HG03159 (cell line): ENCODE measurements at regions not wholly inside any gene's neighbourhood (a gene's known extent, or its start where the extent isn't known, plus 50 kb on each side); places are given as distances from the start of the nearest gene placed in this dataset.

Source experiments
- ATAC-seq: cut with Tn5 transposase; IDR thresholded peaks from one replicate; pipeline ENCODE4 v1.9.1; 2021; ENCODE audit warnings: mild to moderate bottlenecking, moderate library complexity; ENCODE audit not compliant: unreplicated experiment

DNA sequence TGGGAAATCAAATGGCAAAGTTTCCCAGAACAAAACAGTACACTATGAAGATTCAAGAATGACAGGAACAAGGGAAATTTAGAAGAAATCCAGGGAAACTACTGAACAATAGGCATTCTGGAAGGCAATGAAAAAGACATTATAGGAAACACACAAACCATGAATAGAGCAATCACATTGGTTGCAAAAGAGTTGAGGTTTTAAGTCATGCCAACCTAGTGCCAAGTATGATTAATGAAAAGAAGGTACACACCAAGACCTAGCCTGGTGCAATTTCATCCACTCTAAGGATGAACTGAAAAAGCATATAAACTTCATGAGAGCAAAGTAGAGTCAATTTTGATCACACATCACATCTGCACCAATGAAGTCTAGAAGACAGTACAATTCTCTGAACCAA is 326.9 kb downstream of the PDHA2 start:
- ATAC-seq: no peak

DNA sequence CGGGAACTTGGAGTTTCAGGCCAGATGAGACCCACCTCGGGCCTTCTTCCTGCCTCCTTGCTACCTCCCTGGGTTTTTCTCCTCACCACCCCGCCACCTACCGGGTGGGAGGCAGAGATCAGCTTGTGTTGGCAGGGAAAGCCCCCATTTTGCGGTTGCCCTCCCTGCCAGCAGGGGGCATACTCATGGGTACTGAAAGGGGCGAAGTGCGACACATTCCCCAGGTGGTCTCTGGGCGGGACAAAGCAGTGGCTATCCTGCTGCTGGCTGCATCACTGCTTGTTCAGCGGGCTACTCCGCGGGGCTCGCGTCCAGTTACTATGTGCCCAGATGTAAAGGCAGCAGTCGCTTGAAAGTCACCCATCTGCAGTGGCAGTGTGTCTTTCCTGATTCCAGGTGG is 330.3 kb downstream of the PDHA2 start:
- no peak for ATAC-seq

DNA sequence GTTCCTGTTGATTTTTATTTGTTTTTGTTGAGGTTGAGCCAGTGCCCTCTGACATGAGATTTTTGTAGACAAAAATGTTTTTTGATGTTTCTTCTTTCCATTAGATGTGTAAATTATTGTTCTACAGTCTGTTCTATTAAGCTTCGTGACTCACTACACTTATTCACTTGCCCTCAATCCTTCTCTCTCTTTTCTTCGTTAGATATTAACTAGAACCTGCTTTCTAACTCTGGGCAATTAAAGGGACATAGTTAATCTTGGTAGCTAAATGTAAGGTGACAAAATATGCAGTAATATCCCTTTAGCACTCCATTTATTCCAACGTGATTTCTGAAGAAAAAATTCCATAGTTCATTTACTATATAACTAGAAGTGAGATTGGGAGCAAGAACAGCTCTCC is 333.9 kb downstream of the PDHA2 start:
- ATAC-seq: no peak

DNA sequence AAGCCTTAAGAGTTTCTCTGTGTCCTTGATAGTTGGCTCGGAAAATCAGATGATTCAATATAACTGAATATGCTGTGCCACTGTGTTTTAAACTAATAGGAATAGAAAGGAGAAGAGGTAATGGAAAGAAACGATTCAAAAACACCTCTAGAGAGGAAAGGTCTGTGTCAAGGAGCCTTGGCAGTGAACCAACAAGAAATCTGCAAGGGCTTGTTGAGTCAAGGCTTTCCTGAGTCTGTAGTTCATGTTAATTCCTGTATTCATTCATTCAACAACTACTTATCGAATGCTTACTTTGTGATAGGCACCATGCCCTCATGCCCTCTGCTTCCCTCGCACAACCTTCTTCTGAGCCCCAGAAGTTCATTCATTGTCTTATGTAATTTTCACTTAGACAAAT is 336.0 kb downstream of the PDHA2 start:
- no peak for ATAC-seq

DNA sequence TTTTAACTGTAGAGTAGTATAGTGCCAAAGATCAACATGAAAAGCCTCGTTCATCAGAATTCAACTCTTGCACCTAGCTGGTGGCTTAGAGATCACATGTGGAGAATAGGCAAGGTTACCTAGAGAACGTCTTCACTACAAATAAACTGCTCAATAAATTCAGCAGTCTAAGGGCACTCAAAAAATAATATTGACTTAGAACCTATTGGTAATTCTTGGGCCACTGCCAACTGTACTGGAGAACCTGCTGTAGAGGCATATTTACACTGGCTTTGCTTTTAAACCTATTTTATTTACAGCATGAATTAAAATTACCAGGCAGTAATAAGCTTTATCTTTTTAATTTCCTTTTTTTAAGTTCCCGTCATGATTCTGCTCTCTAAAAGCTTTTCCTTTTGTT is 343.7 kb downstream of the PDHA2 start:
- ATAC-seq: no peak

DNA sequence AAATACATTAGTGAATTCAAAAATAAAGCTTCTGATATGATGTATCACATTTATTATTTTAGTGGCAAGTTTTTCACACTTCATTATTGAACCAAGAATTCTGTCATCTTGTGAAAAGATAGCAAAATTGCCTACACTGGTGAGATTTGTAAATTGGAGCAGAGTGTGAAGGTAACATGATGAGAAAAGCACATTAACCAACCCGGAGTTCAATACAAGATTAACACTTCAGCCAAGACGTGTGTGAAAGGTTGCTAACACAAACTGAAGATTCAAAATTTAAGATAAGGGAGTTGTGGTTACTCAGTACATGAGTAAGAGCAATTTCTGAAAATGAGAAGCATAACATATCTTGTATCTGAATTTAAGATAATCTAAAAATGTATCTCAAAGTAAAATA is 346.7 kb downstream of the PDHA2 start:
- no peak for ATAC-seq

DNA sequence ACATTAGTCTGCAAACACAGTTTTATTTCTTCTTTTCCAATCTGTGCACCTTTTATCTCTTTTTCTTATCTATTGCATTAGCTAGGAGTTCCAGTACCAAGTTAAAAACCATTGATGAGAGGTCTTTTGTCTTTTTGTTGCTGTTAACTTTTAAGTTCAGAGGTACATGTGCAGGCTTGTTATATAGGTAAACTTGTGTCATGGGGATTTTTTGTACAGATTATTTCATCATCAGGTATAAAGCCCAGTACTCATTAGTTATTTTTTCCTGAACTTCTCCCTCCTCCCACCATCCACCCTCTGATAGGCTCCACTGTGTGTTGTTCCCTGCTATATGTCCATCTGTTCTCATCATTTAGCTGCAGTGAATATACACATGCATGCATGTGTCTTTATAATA is 349.9 kb downstream of the PDHA2 start:
- no peak for ATAC-seq

DNA sequence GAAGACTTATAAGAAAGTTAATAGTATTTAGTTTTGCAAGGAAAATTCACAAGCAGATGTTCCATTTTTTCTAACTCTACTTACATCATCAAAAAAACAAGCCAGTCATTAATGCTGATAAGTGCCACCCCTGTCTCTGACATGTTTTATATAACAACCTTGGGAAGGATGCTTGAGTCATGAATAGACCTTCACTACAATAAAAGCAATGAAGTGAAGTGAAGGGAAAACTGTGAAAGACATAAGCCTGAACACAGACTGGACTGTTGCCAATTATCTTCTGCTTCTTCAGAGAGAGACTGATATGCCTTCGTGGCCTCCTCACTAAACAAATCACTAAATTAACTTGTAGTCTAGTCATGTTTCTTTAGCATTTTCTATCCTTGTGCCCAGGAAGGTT is 353.2 kb downstream of the PDHA2 start:
- ATAC-seq: no peak

DNA sequence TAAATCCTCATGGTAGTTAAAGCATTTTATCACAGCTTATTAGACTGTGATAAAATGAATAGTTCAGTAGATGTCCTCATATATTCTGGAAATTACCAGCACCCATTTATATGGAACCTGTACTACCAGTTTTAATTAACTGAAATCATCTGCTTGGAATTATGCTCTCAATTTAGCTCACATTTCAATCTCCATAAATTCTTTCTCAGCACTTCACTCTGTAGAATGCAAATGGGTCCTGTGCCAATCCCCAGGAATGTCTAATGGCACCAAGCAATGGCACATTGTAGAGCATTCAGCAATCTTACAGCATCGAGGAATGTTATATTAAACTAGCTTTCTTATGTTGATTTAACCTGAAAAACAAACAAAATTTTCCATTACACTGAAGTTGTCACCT is 355.1 kb downstream of the PDHA2 start:
- no peak for ATAC-seq

DNA sequence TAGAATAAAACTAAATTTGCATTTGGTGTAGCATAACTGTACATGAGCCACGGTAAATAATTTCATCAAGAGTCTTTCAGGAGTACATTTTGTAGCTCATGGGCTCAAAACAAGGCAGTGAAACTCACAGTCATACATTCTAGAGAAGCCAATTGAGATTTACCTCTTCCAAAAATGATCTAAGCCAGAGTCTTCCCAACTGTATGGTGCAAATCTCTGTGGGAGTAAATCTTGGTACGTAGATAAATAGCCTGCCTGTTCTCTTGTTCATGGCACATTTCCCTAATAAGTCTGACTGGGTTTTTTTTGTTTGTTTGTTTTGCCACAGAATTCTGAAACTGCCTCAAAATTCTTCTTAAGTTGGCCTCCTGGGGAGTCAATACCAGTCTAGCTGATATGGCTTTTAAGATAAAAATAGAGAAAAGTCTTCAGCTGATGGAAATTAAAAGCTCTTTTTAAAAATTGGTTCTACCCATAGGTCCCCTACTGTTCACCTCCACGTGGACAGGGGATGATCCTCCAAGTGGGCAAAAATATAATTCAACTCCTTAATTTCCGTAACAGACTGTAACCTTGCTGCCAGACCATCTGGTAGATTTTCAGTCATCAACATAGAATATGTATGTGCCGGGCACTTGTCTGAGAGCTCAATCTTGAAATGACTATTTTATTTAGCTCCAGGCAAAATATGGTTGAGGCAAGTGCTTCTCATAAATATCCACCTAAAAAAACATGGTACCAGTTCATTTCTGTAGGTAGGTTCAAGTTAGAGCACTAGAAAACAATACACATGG is 365.4 kb downstream of the PDHA2 start:
- no peak for ATAC-seq

DNA sequence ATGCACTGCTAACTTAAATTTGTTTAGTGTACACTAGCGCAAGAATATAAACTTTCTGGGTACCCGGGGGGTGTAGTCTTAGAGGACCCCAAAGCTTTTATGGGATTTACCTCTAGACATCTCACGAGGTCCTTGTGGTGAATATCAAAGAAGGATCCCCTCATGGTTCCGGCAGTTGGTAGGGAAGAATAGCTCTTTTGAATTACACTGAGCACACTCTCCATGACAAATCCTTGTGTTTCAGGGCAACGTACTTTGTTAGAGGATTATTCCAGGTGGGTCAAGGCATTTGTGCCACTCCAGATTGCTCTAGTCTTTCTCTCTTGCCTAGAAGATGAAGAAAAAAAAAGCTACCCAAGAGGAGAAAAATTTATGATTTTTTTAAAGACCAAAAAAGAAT is 387.6 kb downstream of the PDHA2 start:
- no peak for ATAC-seq

DNA sequence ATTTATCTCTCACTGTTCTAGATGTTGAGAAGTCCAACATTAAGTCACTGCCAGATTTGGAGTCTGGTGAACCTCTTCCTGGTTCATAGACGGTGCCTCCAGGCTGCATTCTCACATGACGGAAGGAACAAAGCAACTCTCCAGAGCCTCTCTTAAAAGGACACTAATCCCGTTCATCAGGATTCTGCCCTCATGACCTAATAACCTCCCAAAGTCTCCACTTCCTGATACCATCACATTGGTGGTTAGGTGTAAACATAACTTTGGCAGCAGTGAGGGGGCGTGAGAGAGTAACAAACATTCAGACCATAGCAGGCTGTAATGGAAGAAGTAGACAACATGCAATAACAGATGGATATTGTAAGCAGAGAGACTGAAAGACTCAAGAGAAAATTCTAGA is 388.6 kb downstream of the PDHA2 start:
- no peak for ATAC-seq

DNA sequence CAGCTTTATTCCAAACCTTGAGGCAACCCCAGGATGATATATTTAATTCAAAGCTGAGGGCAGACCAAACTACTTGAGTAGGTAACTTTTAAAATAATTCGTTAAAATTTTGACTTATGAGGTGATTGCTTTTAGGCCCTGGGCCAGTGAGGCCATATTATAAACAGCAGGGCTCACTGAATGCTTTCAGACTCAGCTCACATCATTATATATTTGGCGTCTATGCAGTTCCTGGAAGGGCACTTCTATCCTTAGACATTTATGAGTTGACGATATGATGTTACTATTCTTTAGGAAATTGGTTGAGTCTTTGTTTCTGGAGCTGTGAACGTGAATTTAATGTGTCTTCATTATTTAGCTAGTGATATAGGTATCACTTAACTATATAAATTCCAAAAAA is 400.1 kb downstream of the PDHA2 start:
- no peak for ATAC-seq

DNA sequence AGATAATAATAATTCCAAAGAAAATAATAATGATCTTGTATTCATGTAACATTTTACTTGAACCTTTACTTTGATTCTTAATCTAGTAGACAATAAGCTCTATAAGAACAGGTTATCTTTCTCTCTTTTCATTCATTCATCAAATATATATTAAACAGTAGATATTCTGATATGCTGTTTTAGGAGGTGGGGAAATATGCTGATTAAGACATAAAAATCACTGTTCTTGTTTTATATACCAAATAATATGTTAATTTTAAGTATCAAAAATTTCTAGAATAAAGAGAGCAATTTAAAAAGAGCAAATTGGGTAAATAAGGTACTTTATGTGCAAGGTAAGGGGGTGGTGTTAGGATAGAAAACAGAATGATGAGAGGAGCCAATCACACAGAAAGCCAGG is 401.9 kb downstream of the PDHA2 start:
- no peak for ATAC-seq

DNA sequence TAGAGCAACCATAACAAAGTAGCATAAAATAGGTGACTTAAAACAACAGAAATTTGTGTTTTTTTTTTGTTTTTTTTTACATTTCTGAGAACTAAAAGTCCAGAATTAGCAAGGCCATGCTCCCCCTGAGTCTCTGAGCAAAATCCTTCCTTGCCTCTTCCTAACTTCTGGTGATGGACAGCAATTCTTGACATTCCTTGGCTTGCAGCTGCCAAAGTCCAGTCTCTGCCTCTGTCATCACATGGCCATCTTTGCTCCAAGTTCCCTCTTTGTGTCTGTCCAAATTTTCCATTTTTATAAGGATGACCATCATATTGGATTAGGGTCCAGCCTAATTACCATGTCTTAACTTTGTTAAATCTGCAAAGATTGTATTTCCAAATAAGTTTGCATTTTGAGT is 407.2 kb downstream of the PDHA2 start:
- no peak for ATAC-seq

DNA sequence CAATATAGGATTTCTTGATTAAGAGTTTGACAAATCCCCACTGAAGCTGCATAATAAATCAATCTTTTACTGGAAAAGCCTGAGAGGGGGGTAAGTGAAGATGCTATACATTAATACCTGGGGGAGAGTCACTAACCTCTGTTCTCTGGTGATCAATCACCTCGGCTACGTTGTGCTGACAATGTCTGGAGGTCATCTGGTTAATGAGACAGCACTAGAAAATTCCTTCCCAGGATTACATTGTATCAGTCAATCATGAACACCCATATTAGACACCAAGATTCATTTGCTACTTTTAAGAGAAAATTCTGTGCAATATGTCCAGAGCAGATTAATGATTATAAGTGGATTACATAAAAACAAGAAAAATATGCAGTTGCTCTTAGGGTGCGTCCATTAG is 408.3 kb downstream of the PDHA2 start:
- ATAC-seq: no peak

DNA sequence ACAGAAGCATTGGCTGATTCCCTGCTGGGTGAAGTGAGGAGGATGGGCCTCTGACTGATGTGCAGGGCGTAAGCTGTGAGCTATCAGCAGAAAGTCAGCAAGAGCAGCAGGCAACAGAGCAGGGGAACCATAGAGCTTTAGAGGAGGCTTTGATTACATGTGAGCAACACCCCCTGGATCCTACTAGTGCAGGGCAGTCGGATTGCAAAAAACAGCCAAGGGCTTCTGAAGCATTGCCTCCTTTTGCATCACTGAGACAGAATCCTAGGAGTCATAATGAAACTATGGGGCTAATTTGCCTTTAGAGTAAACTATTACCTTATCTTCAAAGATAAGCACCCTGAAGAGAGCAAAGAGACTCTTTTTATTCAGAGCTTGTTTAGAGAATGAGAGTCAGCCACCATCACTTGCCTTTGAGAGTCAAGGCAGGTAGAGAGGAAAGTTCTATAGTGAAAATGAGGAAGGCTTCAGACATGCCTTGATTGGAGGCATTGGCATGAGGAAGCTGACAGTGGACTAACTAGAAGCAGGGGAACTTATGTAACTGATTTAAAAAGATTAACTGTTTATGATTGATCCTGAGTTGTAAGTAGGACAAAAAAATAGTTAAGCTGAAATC is 420.3 kb downstream of the PDHA2 start:
- no peak for ATAC-seq

DNA sequence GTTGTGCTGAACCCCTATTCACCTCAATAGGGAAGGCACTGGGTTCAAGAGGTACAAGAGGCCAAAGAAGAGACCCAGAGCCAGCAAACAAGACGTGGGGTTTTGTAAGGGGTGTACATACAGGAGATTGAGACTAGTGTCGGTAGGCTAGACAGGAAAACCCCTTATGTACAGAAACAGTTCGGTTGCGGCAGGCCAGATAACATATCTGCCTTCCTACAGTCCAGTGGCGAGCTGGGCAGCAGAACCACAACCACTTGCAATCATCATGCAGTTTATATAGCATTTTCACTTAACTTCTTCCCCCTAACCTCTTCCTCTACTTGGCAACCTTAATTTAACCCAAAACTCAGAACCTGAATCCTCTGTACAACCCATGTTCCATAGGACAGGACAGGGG is 422.2 kb downstream of the PDHA2 start:
- no peak for ATAC-seq

DNA sequence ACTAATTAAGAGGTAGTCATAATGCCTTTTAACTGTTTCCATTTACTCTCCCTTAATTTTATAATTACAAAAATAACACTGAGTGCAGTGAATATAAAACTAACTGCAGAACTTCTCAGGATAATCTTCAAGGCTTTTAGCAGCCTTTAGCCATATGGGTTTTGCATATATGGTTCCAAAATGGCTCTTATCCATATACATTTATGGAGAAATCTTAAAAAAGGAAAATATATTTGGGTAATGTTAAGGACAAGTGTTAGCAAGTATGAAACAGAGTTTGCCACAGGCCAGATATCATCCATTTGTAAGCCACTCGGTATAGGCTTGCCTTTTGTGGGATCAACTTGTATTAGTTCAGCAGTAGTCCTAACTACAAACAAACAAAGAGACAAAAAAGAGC is 423.4 kb downstream of the PDHA2 start:
- ATAC-seq: no peak

DNA sequence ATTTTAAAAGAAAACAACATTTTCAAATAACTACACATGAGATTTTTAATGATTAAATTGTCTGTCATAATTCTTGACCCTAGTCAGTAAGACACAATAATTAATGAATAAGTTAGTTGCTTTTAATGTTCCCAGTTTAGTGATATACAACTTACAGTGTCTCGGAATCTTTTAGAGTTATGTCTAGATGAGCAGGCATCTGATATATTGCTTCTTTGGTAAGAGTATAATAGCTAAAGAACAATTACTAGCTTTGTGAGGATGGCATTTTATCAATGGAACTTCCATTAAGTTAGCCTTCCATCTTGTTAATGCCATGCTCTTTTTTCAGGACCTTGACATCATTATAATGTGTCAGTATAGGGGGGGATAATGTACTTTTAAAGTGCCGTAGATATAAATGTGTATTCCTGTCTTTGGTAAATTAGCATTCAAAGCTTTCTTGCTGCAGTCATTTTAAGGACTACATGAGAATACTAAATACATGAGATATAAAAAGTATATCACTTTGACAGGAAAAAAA is 425.1 kb downstream of the PDHA2 start:
- ATAC-seq: no peak

DNA sequence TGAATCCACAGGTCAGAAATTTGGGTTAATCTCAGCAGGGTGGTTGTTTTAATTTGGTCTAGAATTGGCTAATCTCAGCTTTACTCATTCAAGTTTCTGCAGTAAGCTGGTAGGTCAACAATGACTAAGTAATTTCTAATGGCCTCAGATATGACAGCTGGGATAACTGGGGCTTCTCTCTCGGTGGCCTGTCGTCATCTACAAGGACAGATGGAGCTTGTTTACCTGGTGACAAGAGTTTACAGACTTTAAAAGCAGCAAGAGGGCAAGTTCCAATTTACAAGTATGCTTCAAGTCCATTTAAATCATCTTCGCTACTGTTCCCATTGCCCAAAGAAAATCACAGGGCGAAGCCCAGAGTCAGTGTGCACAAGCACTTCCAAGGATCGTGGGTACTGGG is 453.9 kb downstream of the PDHA2 start:
- ATAC-seq: no peak

DNA sequence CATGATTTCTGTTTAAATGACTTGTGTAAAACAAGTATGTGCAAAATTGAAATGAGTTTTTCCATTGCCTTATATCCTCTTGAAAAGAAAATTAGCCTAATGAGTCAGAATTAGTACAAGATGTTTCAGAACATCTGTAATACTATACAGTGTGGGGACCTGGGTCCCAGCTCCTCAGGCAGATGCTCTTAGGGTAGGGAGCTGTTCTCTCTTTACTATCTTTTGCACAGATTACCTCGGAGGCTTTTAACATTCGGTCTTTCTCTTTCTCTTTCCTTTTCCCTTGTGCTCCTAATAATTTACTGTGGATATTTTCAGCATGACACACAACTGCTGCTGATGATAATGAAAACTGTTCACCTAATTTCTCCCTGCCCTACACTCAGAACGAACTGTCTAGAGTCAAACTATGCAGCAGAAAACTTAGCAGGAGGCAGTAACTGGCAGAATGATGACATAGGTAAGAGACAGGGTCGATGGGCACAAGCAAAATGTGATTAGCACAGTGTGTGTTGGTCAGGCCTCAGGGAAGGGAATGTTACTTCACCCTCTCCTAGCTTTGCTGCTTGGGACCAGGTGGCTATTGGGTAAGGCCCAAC is 455.3 kb downstream of the PDHA2 start:
- no peak for ATAC-seq
